IMR-90 (cell line): ENCODE measurements at regions not wholly inside any gene's neighbourhood (a gene's known extent, or its start where the extent isn't known, plus 50 kb on each side); places are given as distances from the start of the nearest gene placed in this dataset.

Experiments used
- ATAC-seq: fragments of 200-7000 bp; cut with Tn5 transposase; 2 replicates; pipeline ENCODE4 v1.9.1; 2020; ENCODE audit warnings: low read depth, mild to moderate bottlenecking, moderate library complexity
- BruUV-seq: library from RNA; stranded (reverse); fragments of 400-500 nt; replicated peaks from 2 replicates; lab custom pipeline; 2021; lab: Mats Ljungman, UMichigan
- CTCF ChIA-PET: fragments of 300-600 bp; formaldehyde crosslinking; extraction: SDS; loops from one replicate; lab custom pipeline; 2021; ENCODE audit warnings: antibody characterized with exemption; lab: Yijun Ruan, JAX
- POLR2A ChIA-PET: fragments of 300-600 bp; sonication (Branson Sonifier 250); formaldehyde crosslinking; loops from one replicate; lab custom pipeline; 2022; ENCODE audit warnings: antibody characterized with exemption; ENCODE audit not compliant: unreplicated experiment; lab: Charles Lee
- DNase-seq: peaks from one replicate; pipeline ENCODE4 v3.0.0; 2013
- H2AFZ ChIP-seq: replicated peaks from 2 replicates; pipeline ENCODE3; 2013; ENCODE audit warnings: low read length, mild to moderate bottlenecking; ENCODE audit not compliant: poor library complexity
- H2AK5ac ChIP-seq: 2 replicates; pipeline ENCODE4 v1.6.1; 2013; ENCODE audit warnings: low read depth, low read length, inconsistent platforms
- H2AK9ac ChIP-seq: replicated peaks from 2 replicates; pipeline ENCODE3; 2013; ENCODE audit warnings: mild to moderate bottlenecking, low read depth, low read length, moderate library complexity; ENCODE audit not compliant: poor library complexity
- H2BK120ac ChIP-seq: 2 replicates; pipeline ENCODE4 v1.6.1; 2013; ENCODE audit warnings: low read depth, low read length, inconsistent platforms
- H2BK15ac ChIP-seq: 3 replicates; pipeline ENCODE4 v1.6.1; 2013; ENCODE audit warnings: low read depth, low read length, inconsistent platforms
- H2BK20ac ChIP-seq: 2 replicates; pipeline ENCODE4 v1.6.1; 2013; ENCODE audit warnings: low read depth, mild to moderate bottlenecking, inconsistent platforms, low read length, moderate library complexity
- H2BK5ac ChIP-seq: 2 replicates; pipeline ENCODE4 v1.6.1; 2013; ENCODE audit warnings: mild to moderate bottlenecking, low read depth, low read length, inconsistent platforms; ENCODE audit not compliant: poor library complexity, severe bottlenecking
- H3K14ac ChIP-seq: replicated peaks from 2 replicates; pipeline ENCODE4 v1.6.1; 2013; ENCODE audit warnings: low read depth, low read length, inconsistent platforms
- H3K18ac ChIP-seq: 2 replicates; pipeline ENCODE4 v1.6.1; 2013; ENCODE audit warnings: low read depth, low read length, control low read depth
- H3K23ac ChIP-seq: 2 replicates; pipeline ENCODE4 v1.6.1; 2013; ENCODE audit warnings: low read depth, low read length, inconsistent platforms
- H3K27ac ChIP-seq: 2 replicates; pipeline ENCODE4 v1.5.1; 2013; ENCODE audit warnings: mild to moderate bottlenecking, control low read depth, low read length; ENCODE audit not compliant: insufficient read depth
- H3K27me3 ChIP-seq: 2 replicates; pipeline ENCODE4 v1.6.1; 2013; ENCODE audit warnings: low read length; ENCODE audit not compliant: control insufficient read depth, insufficient read depth
- H3K36me3 ChIP-seq: 2 replicates; pipeline ENCODE4 v1.6.1; 2013; ENCODE audit warnings: low read length, mixed read lengths; ENCODE audit not compliant: control insufficient read depth, insufficient read depth
- H3K4ac ChIP-seq: 2 replicates; pipeline ENCODE4 v1.6.1; 2013; ENCODE audit warnings: low read depth, low read length, inconsistent platforms
- H3K4me1 ChIP-seq: 2 replicates; pipeline ENCODE4 v1.6.1; 2013; ENCODE audit warnings: low read length, mixed read lengths; ENCODE audit not compliant: control insufficient read depth, insufficient read depth
- H3K4me2 ChIP-seq: 2 replicates; pipeline ENCODE4 v1.6.1; 2013; ENCODE audit warnings: low read depth, mild to moderate bottlenecking, control low read depth, low read length, moderate library complexity
- H3K4me3 ChIP-seq: 2 replicates; pipeline ENCODE4 v1.5.1; 2013; ENCODE audit warnings: low read depth, mild to moderate bottlenecking, control low read depth, low read length, moderate library complexity; ENCODE audit not compliant: insufficient read depth
- H3K56ac ChIP-seq: 2 replicates; pipeline ENCODE4 v1.6.1; 2013; ENCODE audit warnings: low read length, inconsistent platforms; ENCODE audit not compliant: insufficient read depth; ENCODE audit errors: extremely low read depth
- H3K79me1 ChIP-seq, 2 experiments: 2 replicates each; pipeline ENCODE4 v1.6.1; 2013; ENCODE audit warnings: low read length in 2 of 2, inconsistent platforms in 1 of 2, low read depth in 1 of 2
- H3K9ac ChIP-seq: 2 replicates; pipeline ENCODE4 v1.6.1; 2013; ENCODE audit warnings: low read depth, low read length, control low read depth
- H3K9me1 ChIP-seq: 2 replicates; pipeline ENCODE4 v1.6.1; 2013; ENCODE audit warnings: low read length, inconsistent platforms; ENCODE audit not compliant: insufficient read depth
- H3K9me3 ChIP-seq: 2 replicates; pipeline ENCODE4 v1.6.1; 2013; ENCODE audit warnings: low read length; ENCODE audit not compliant: control insufficient read depth, insufficient read depth
- H4K20me1 ChIP-seq: 2 replicates; pipeline ENCODE4 v1.6.1; 2013; ENCODE audit warnings: low read length, inconsistent platforms; ENCODE audit not compliant: insufficient read depth
- H4K5ac ChIP-seq: 2 replicates; pipeline ENCODE4 v1.6.1; 2013; ENCODE audit warnings: mild to moderate bottlenecking, low read depth, low read length, control low read depth
- H4K8ac ChIP-seq, 2 experiments: 2 replicates each; pipeline ENCODE4 v1.6.1; 2013; ENCODE audit warnings: low read depth in 2 of 2, low read length in 2 of 2, control low read depth in 1 of 2, inconsistent platforms in 1 of 2
- H4K91ac ChIP-seq: 2 replicates; pipeline ENCODE4 v1.6.1; 2013; ENCODE audit warnings: low read depth, low read length, inconsistent platforms; ENCODE audit not compliant: insufficient read depth
- BHLHE40 ChIP-seq: fragments of 150-350 bp; IDR thresholded peaks from 2 replicates; pipeline ENCODE4 v1.6.1; 2016; ENCODE audit warnings: mild to moderate bottlenecking, low read depth, low read length
- CEBPB ChIP-seq: IDR thresholded peaks from 2 replicates; pipeline ENCODE4 v1.6.1; 2012; ENCODE audit warnings: low read depth, low read length, improper control_type of control experiment
- CHD1 ChIP-seq: IDR thresholded peaks from 2 replicates; pipeline ENCODE4 v1.6.1; 2012; ENCODE audit warnings: low read depth, low read length, improper control_type of control experiment
- CTCF ChIP-seq: conservative IDR thresholded peaks from 2 replicates; pipeline ENCODE4 v1.5.1; 2012; ENCODE audit warnings: mild to moderate bottlenecking, low read depth, low read length, improper control_type of control experiment
- ELK1 ChIP-seq: fragments of 150-350 bp; IDR thresholded peaks from 2 replicates; pipeline ENCODE4 v1.6.1; 2016; ENCODE audit warnings: low read depth, mild to moderate bottlenecking, low read length, moderate library complexity, borderline replicate concordance
- FOS ChIP-seq: fragments of 150-350 bp; IDR thresholded peaks from 2 replicates; pipeline ENCODE4 v1.6.1; 2016; ENCODE audit warnings: low read depth, low read length
- MAFK ChIP-seq: IDR thresholded peaks from 2 replicates; pipeline ENCODE4 v1.6.1; 2012; ENCODE audit warnings: low read depth, low read length, improper control_type of control experiment
- MAZ ChIP-seq: IDR thresholded peaks from 2 replicates; pipeline ENCODE4 v1.6.1; 2012; ENCODE audit warnings: low read depth, mild to moderate bottlenecking, low read length, improper control_type of control experiment, moderate library complexity, borderline replicate concordance
- MXI1 ChIP-seq: IDR thresholded peaks from 2 replicates; pipeline ENCODE4 v1.6.1; 2012; ENCODE audit warnings: low read depth, mild to moderate bottlenecking, low read length, moderate library complexity, borderline replicate concordance
- NFE2L2 ChIP-seq: fragments of 150-350 bp; IDR thresholded peaks from 2 replicates; pipeline ENCODE4 v1.6.1; 2016; ENCODE audit warnings: low read depth, mild to moderate bottlenecking, low read length
- RFX5 ChIP-seq: IDR thresholded peaks from 2 replicates; pipeline ENCODE4 v1.8.0; 2012; ENCODE audit warnings: low read depth, mild to moderate bottlenecking, low read length, moderate library complexity
- SMC3 ChIP-seq: fragments of 150-350 bp; IDR thresholded peaks from 2 replicates; pipeline ENCODE4 v1.6.1; 2016; ENCODE audit warnings: low read depth, mild to moderate bottlenecking, antibody characterized with exemption, low read length, moderate library complexity
- USF2 ChIP-seq: fragments of 150-350 bp; IDR thresholded peaks from 2 replicates; pipeline ENCODE4 v1.6.1; 2017; ENCODE audit warnings: mild to moderate bottlenecking, antibody characterized with exemption, low read length, low read depth
- WGBS, 2 experiments: methylation state at CpG; one replicate each; pipeline versions ENCODE4 v1.1.5 to v1.1.7; 2013; ENCODE audit warnings: missing lambda C conversion rate in 2 of 2; ENCODE audit not compliant: insufficient read length in 1 of 2; ENCODE audit errors: extremely low coverage in 2 of 2; 5-methylcytosine and 5-hydroxymethylcytosine counted together
- dilution Hi-C: fragments of 300-500 bp; cut with HindIII; formaldehyde crosslinking; loops from one replicate; pipeline ENCODE4 v1.14.3; 2018; ENCODE audit warnings: low sequenced_read_pairs; ENCODE audit not compliant: unreplicated experiment
- in situ Hi-C: fragments of 300-500 bp; cut with MboI; formaldehyde crosslinking; loops from 3 replicates; pipeline ENCODE4 v1.14.3; 2019; ENCODE audit warnings: low sequenced_read_pairs, inconsistent platforms, mixed read lengths
- intact Hi-C: fragments of 100-400 bp; cut with micrococcal nuclease; formaldehyde crosslinking; loops from 2 replicates; pipeline ENCODE4 v1.10.0; 2022

- Histone ChIP-seq H4K20me1 (no peaks in the 10 kb centered on the region), H3K23ac (no peak overlapping the region), H2BK15ac (no peak overlapping the region), H2AFZ (no peak overlapping the region), H3K79me1 (no peaks in the 10 kb centered on the region), H3K4me2 (no peak overlapping the region), H3K18ac (no peak overlapping the region), H2BK5ac (no peak overlapping the region), H4K91ac (no peak overlapping the region), H4K5ac (no peak overlapping the region), H3K56ac (no peak overlapping the region), H3K4ac (no peak overlapping the region), H3K9ac (no peak overlapping the region), H3K9me3 (no peaks in the 10 kb centered on the region), H2AK9ac (no peak overlapping the region), H3K27ac (no peak overlapping the region), H2AK5ac (no peak overlapping the region), H2BK120ac (no peak overlapping the region), H2BK20ac (no peak overlapping the region), H3K27me3 (no peaks in the 10 kb centered on the region), H3K36me3 (no peaks in the 10 kb centered on the region), H3K4me3 (no peak overlapping the region), H3K9me1 (no peaks in the 10 kb centered on the region), H3K14ac (no peak overlapping the region), H3K4me1 (no peaks in the 10 kb centered on the region), H4K8ac (no peak overlapping the region)
- ATAC-seq (no peak), DNase-seq (no peak)
- dilution Hi-C loops (no loop called here), in situ Hi-C loops (no loop called here), intact Hi-C loops (no loop called here)
- WGBS, 2 experiments, result no CpG with 5 or more reads among the region's 2 CpGs
- CTCF ChIA-PET, result no interaction called here
- TF ChIP-seq RFX5 (no peak), CTCF (no peak), NFE2L2 (no peak), USF2 (no peak), MXI1 (no peak), CEBPB (no peak), CHD1 (no peak), ELK1 (no peak), MAFK (no peak), MAZ (no peak), SMC3 (no peak), BHLHE40 (no peak), FOS (no peak)
- POLR2A ChIA-PET, result no interaction called here
- no TSS peak for BruUV-seq
Observed at GRCh38 chr13:102962430-102962829, 103.8 kb downstream of the SLC10A2 start.
